ENCODE measurements at regions not wholly inside any gene's neighbourhood (a gene's known extent, or its start where the extent isn't known, plus 50 kb on each side); places are given as distances from the start of the nearest gene placed in this dataset.

- Histone ChIP-seq H3K9me3 (ENCODE audit: control insufficient read depth, insufficient read depth, low read depth, low read length) (no peaks in the 10 kb centered on the region), H3K4me1 (ENCODE audit: control insufficient read depth, insufficient read depth, low read length) (no peaks in the 10 kb centered on the region), H3K36me3 (ENCODE audit: control insufficient read depth, insufficient read depth, low read length) (no peaks in the 10 kb centered on the region), H3K27me3 (ENCODE audit: control insufficient read depth, insufficient read depth, low read length) (no peaks in the 10 kb centered on the region), H3K27ac (ENCODE audit: low read length) (no peak overlapping the region), H3K4me3 (ENCODE audit: low read depth in 2 of 2, low read length in 2 of 2) (no peak overlapping the region)
- ChIA-PET POLR2A (no interaction called here), CTCF (no interaction called here)
- ATAC-seq (no peak), DNase-seq (ENCODE audit: low read depth, low spot score) (no peak)
- TF ChIP-seq REST (IDR thresholded peaks at IDR 0.05; ENCODE audit: insufficient read depth in 1 of 2, low read depth in 2 of 2, low read length in 1 of 2) (no peak), SIN3A (IDR thresholded peaks at IDR 0.05; ENCODE audit: borderline replicate concordance, insufficient read depth, low read depth, low read length) (no peak), TCF7L2 (IDR thresholded peaks at IDR 0.05; ENCODE audit: low read depth, low read length) (no peak), POLR2AphosphoS5 (IDR thresholded peaks at IDR 0.05; ENCODE audit: low read depth, low read length) (no peak), CTCF (IDR thresholded peaks at IDR 0.05) (no peak)
- in situ Hi-C loops (cut with HindIII; ENCODE audit: low pct_unique_long_range_greater_than_20kb, low sequenced_read_pairs) (no loop called here), intact Hi-C loops (cut with micrococcal nuclease; ENCODE audit: unreplicated experiment) (no loop called here)
- BruUV-seq (replicated peaks): no TSS peak
Observed at GRCh38 chr11:112631333-112631732, 329.9 kb upstream of the NCAM1 start.

- ChIA-PET CTCF (no interaction called here), POLR2A (no interaction called here)
- H3K27ac ChIP-seq (ENCODE audit: low read length): no peak overlapping the region
- in situ Hi-C loops (cut with HindIII; ENCODE audit: low pct_unique_long_range_greater_than_20kb, low sequenced_read_pairs): no loop called here
- no peak overlapping the region for H3K4me3 ChIP-seq (ENCODE audit: low read depth in 2 of 2, low read length in 2 of 2)
- no peaks in the 10 kb centered on the region for H3K9me3 ChIP-seq (ENCODE audit: control insufficient read depth, insufficient read depth, low read depth, low read length)
- no TSS peak for BruUV-seq (replicated peaks)
- ATAC-seq (no peak), DNase-seq (ENCODE audit: low read depth, low spot score) (no peak)
- no peaks in the 10 kb centered on the region for H3K36me3 ChIP-seq (ENCODE audit: control insufficient read depth, insufficient read depth, low read length)
- H3K4me1 ChIP-seq (ENCODE audit: control insufficient read depth, insufficient read depth, low read length): no peaks in the 10 kb centered on the region
- no peaks in the 10 kb centered on the region for H3K27me3 ChIP-seq (ENCODE audit: control insufficient read depth, insufficient read depth, low read length)
- intact Hi-C loops (cut with micrococcal nuclease; ENCODE audit: unreplicated experiment): no loop called here
- TF ChIP-seq POLR2AphosphoS5 (IDR thresholded peaks at IDR 0.05; ENCODE audit: low read depth, low read length) (no peak), TCF7L2 (IDR thresholded peaks at IDR 0.05; ENCODE audit: low read depth, low read length) (no peak), SIN3A (IDR thresholded peaks at IDR 0.05; ENCODE audit: borderline replicate concordance, insufficient read depth, low read depth, low read length) (no peak), REST (IDR thresholded peaks at IDR 0.05; ENCODE audit: insufficient read depth in 1 of 2, low read depth in 2 of 2, low read length in 1 of 2) (no peak)
Observed at GRCh38 chr11:112632866-112633505, 328.2 kb upstream of the NCAM1 start.
